MM.1S (cell line): ENCODE measurements at regions not wholly inside any gene's neighbourhood (a gene's known extent, or its start where the extent isn't known, plus 50 kb on each side); places are given as distances from the start of the nearest gene placed in this dataset.

Source experiments
- EZH2 ChIP-seq: fragments of 300-600 bp; sonication (generic); optimal IDR thresholded peaks from 2 replicates; pipeline ENCODE3; 2017; ENCODE audit warnings: low read depth, mild to moderate bottlenecking, antibody characterized with exemption, low read length, mixed read lengths
- EZH2phosphoT487 ChIP-seq: fragments of 300-600 bp; sonication (generic); IDR thresholded peaks from 2 replicates; pipeline ENCODE4 v1.6.1; 2018; ENCODE audit warnings: antibody characterized with exemption, low read length
- TF ChIP-seq, protein P1 (sequence below): fragments of 300-600 bp; sonication (generic); IDR thresholded peaks from 2 replicates; pipeline ENCODE4 v1.5.1; 2016; ENCODE audit warnings: antibody characterized with exemption, low read length, mixed read lengths

DNA sequence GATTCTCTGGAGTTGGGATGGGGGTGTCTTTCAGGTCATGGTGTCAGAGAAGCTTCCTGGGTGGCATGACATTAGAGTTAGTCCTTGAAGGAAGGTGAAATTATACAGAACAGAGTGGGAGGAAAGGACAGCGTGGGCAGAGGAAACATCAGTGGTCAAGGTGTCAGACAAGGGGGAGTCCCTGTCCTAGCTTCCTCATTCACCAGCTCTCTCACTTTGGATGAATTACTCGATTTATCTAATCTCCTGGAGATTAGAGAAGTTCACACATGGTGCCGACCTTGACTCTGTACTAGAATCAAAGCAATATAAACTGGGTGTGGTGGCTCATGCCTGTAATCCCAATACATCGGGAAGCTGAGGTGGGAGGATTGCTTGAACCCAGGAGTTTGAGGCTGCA is 492.9 kb downstream of the VRK1 start:
- TF ChIP-seq, protein P1, sequence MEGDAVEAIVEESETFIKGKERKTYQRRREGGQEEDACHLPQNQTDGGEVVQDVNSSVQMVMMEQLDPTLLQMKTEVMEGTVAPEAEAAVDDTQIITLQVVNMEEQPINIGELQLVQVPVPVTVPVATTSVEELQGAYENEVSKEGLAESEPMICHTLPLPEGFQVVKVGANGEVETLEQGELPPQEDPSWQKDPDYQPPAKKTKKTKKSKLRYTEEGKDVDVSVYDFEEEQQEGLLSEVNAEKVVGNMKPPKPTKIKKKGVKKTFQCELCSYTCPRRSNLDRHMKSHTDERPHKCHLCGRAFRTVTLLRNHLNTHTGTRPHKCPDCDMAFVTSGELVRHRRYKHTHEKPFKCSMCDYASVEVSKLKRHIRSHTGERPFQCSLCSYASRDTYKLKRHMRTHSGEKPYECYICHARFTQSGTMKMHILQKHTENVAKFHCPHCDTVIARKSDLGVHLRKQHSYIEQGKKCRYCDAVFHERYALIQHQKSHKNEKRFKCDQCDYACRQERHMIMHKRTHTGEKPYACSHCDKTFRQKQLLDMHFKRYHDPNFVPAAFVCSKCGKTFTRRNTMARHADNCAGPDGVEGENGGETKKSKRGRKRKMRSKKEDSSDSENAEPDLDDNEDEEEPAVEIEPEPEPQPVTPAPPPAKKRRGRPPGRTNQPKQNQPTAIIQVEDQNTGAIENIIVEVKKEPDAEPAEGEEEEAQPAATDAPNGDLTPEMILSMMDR, result no peak
- no peak for TF ChIP-seq EZH2
- no peak for TF ChIP-seq EZH2phosphoT487
